OCI-LY3 (cell line): ENCODE measurements at regions not wholly inside any gene's neighbourhood (a gene's known extent, or its start where the extent isn't known, plus 50 kb on each side); places are given as distances from the start of the nearest gene placed in this dataset.

Experiments
- EZH2phosphoT487 ChIP-seq: fragments of 200-600 bp; shearing (Covaris generic); IDR thresholded peaks from 2 replicates; pipeline ENCODE4 v1.6.1; 2018; ENCODE audit warnings: antibody characterized with exemption, mixed run types, low read depth
- TF ChIP-seq, protein P1 (sequence below): fragments of 200-600, 300-600 bp; sonication (generic); IDR thresholded peaks from 2 replicates; pipeline ENCODE4 v1.5.1; 2014; ENCODE audit warnings: antibody characterized with exemption, low read length, low read depth

- TF ChIP-seq, protein P1, sequence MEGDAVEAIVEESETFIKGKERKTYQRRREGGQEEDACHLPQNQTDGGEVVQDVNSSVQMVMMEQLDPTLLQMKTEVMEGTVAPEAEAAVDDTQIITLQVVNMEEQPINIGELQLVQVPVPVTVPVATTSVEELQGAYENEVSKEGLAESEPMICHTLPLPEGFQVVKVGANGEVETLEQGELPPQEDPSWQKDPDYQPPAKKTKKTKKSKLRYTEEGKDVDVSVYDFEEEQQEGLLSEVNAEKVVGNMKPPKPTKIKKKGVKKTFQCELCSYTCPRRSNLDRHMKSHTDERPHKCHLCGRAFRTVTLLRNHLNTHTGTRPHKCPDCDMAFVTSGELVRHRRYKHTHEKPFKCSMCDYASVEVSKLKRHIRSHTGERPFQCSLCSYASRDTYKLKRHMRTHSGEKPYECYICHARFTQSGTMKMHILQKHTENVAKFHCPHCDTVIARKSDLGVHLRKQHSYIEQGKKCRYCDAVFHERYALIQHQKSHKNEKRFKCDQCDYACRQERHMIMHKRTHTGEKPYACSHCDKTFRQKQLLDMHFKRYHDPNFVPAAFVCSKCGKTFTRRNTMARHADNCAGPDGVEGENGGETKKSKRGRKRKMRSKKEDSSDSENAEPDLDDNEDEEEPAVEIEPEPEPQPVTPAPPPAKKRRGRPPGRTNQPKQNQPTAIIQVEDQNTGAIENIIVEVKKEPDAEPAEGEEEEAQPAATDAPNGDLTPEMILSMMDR = no peak
- no peak for TF ChIP-seq EZH2phosphoT487
Observed at GRCh38 chr3:132880986-132881385, 157.2 kb upstream of the TMEM108 start.
